GM18858 (cell line): ENCODE measurements at regions not wholly inside any gene's neighbourhood (a gene's known extent, or its start where the extent isn't known, plus 50 kb on each side); places are given as distances from the start of the nearest gene placed in this dataset.

Source experiments
- ATAC-seq: cut with Tn5 transposase; IDR thresholded peaks from one replicate; pipeline ENCODE4 v1.9.1; 2021; ENCODE audit not compliant: unreplicated experiment

DNA sequence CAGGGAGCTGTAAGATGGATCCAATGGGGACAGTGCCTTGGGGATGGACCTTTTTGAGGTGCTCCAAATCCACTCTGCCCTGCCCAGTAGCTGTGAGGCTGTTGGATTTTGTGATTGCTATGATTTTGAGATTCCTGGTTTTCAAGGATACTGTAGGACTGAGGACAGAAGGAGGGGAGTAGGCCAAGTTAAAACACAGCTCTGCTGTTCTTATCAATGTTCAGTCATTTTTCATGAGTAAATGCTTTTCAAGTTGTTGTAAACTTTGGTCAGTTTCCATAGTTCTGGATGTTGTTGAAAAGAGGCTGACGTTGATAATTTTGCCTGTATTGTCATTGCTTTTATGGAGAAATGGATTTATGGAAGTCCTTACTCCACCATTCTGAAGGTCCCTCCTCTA is 361.2 kb downstream of the ZNF516 start:
- no peak for ATAC-seq

- ATAC-seq = no peak
Observed at GRCh38 chr18:76131738-76132137, 363.3 kb downstream of the ZNF516 start.

- ATAC-seq = no peak
Observed at GRCh38 chr18:76130845-76131244, 364.2 kb downstream of the ZNF516 start.

GRCh38 chr18:76126327-76126726 is 368.7 kb downstream of the ZNF516 start:
- no peak for ATAC-seq

DNA sequence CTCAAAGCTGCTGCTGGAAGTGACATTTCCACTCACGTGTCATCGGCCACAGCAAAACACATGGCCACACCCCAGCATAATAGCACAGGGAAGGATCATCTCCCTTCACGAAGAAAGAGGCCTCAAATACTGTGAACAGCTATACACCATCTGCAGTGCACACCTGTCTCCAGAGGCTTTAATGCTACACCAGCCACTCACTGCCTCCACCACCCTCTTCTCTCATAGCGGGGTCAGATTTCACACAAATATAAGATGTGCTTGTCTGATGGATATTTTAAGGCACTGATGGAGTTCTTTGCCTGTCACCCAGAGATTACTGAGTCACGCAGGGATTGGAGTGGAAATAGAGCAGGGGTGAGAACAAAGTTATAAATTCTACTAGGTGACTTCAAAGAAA is 374.0 kb downstream of the ZNF516 start:
- no peak for ATAC-seq

GRCh38 chr18:76115580-76115979 is 379.5 kb downstream of the ZNF516 start:
- ATAC-seq = no peak

DNA sequence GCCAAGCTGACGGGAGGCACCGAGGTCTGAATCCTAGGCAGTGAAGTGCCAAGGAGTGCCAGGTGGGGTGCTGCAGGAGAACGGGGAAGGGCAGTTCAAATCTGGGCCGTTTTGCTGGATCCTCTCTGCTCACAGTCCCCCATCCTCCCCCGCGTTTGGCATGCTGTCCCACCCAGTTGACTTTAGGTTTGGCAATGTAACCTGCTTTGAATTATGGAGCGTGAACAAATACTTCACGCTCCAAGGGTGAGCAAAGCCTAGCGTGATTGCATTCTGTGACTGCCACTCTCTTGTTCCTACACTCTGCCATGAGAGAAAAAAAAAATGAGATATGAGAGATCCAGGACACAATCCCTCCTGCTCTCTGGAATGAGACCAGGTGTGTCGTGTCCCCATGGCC is 381.9 kb downstream of the ZNF516 start:
- no peak for ATAC-seq

DNA sequence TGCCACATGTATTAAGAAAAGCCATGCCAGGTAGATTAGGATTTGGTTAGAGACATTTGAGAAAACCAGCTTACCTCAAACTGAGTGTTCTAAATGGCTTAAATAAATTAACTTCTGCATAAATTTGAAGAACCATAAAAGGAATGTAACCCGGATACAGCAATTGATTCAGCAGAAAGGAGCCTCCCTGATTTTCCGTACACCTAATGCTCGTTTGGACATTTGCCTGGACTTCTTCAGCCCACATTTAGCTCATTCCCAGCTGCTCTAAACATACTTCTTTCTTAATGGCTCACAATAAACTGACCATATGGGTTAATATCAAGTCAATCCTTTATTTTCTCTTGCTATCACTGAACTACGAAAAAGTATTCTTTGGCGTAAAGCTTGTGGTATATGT is 392.4 kb downstream of the ZNF516 start:
- no peak for ATAC-seq

DNA sequence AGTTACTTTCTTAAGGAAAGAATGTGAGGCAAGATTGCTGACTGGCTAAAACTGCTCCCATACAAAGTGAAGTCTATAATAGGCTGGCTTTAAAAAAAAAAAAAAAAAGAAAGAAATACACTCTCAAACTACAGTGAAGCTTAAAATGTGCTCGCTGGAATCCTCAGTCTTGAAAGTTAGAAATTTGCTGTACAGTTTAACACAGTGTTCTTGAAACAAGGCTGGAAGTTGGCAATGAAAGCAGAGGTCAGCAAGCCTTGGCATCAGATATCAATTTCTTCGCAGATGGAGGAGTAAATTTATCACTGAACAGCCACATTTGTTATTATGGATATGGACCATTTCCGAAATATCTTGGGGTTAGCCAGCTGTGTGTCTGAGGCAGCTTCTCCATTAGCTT is 392.9 kb downstream of the ZNF516 start:
- no peak for ATAC-seq

DNA sequence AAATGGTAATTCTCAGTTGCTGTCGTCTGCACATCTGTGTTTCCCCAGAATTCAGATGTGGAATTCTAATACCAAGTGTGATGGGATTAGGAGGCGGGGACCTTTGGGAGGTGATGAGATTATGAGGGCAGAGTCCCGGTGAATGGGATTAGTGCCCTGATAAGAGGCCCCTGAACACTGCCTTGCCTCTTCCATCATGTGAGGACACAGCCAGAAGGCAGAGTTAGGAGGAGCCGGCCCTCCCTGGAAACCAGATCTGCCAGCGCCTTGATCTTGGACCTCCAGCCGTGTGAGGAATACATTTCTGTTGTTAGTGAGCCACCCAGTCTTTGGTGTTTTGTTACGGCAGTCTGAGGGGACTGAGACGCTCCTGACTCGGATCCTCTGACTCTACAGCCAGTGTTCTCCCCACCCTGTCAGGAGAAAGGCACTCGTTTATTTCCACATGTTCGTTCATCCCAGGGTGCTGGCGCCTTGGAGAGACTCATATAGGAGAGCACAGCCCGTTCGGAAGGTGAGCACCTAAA is 395.0 kb downstream of the ZNF516 start:
- ATAC-seq = no peak

DNA sequence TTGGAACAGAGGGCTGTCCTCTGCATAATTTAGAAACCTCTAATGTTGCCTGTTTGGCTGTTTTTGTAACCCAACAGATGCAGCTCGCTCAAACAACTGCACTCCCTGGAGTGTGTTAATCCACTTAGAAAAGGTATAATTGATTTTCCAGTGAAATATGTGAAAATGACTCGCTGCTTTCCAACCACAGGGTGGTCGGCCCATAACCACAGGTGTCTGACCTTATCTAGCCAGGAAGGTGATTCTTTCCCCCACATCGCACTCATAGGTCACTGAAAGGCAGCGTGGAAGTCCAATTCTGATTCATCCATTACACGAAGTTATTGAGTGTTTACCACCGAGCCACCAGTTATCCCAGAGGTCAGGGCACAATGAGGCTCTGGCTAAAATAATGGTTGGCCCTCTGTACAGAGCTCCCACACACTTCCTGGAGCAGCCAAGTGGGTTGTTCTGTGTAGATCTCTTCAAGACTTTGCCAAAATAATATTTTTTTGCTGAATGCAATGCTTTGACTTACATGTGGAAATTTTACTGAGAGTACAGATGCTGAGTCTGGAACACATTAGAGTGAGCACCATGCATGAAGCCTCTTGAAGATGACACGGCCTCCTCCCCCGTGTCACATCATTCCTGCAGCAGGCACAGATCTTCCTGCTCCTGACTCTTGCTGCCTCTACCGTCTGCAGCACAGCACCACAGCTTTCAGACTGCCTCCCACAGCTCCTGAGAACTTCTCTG is 396.2 kb downstream of the ZNF516 start:
- no peak for ATAC-seq

- no peak for ATAC-seq
Observed at GRCh38 chr18:76081536-76081935, 413.5 kb downstream of the ZNF516 start.

DNA sequence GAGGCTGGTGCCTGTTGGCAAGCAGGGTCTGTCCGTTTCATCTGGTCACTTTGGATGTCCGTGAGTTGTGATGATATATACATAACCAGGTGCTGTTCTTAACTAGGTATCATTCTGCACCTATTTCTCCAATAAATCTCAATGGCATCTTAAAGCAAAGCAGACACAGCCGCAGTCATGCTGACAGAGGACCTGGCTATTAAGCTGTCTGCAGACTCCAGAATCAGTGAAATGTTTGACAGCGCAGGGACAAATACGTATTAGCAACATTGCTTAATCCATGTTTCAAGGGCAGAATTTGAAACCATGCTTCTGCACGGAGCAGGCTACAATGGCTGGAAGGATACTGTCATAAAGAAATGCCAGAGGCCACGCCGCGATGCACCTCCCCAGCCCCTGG is 414.6 kb downstream of the ZNF516 start:
- ATAC-seq = no peak

GRCh38 chr18:76075777-76076176 is 419.3 kb downstream of the ZNF516 start:
- no peak for ATAC-seq

- no peak for ATAC-seq
Observed at GRCh38 chr18:76064998-76065397, 430.0 kb downstream of the ZNF516 start.

GRCh38 chr18:76058146-76058545 is 436.9 kb downstream of the ZNF516 start:
- no peak for ATAC-seq

DNA sequence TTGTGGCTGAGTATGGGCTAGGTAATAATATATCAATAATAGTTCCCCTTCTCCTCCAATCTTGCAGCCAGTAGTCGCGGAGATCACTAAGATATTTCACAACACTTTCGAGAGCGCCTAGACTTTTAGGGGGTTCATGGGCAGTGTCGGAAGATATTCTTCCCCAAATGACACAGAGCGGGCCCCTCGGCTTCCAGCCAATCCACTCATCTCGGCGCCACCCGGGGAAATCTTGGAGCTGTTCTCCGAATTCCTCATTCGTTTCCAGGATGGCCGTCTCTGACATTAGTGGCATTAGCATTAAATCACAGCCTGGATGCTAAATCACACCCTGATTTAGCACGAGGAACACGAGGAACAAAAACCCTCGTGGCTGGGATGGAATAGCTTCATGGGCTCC is 437.7 kb downstream of the ZNF516 start:
- ATAC-seq = no peak

GRCh38 chr18:76056471-76057110 is 438.5 kb downstream of the ZNF516 start:
- no peak for ATAC-seq

DNA sequence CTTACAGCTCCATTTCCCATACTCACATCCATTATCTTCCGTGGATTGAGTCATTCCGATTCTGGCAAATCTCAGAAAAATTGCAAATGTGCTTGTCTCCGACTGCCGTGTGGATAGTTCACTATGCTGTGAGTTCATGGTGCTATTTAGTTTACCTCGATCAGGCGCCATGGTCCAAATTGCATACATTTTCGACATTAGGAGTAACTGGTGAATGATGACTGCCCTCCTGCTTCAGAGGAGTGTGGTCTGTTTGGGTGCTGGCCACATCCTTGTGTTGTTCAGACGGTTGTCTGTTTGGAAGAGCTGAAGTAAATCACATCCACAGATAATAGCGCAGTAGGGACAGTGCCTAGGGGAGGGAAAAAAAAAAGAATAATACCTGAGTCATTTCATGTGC is 439.5 kb downstream of the ZNF516 start:
- ATAC-seq = no peak

- ATAC-seq = no peak
Observed at GRCh38 chr18:76055025-76055424, 440.0 kb downstream of the ZNF516 start.

DNA sequence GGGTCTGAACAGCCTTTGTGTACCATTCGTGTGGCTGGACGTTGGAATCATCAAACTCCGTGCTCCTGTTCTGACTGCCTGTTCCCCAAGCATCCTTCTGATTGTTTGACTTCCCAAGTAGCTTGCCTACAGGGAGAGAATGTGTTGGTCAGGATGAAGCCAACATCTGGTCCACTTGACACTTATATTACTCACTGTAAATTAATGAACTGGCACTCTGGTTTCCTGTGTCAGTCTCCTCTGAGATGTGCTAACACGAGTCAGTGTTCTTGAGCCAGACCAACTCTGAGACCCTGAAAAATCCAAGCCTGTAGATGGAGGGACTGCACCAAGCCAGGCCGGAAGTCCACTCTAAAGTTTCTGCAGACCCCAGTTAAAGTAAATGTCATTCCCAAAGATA is 440.9 kb downstream of the ZNF516 start:
- ATAC-seq = no peak

GRCh38 chr18:76053551-76053950 is 441.5 kb downstream of the ZNF516 start:
- ATAC-seq = no peak

- no peak for ATAC-seq
Observed at GRCh38 chr18:76052227-76052595, 442.8 kb downstream of the ZNF516 start.
